ENCODE measurements at regions not wholly inside any gene's neighbourhood (a gene's known extent, or its start where the extent isn't known, plus 50 kb on each side); places are given as distances from the start of the nearest gene placed in this dataset.

DNA sequence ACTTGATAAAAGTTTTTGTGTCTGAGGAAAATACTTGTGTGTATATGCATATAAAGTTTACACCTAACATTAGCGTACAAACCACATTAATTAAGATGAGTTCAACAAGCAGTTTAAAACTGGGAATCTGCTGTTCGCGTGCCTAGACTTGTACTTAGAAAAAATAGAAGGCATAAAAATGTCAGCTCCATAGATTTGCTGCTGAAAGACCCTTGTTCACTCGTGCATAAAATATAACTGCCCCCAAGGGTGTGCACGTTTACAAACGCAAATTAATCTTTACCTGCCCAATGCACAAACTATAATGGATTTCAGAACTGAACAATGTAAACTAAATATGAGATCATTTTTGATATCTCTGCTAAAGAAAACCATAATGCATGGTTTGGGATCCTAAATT lies 392.3 kb upstream of the ADGRL2 start:
- H3K27ac ChIP-seq (ENCODE audit: low read length): no peak overlapping the region
- no peak for DNase-seq (ENCODE audit: low read depth, low spot score)
- CTCF ChIA-PET: no interaction called here
- H3K36me3 ChIP-seq (ENCODE audit: control insufficient read depth, insufficient read depth, low read length): no peaks in the 10 kb centered on the region
- no peaks in the 10 kb centered on the region for H3K27me3 ChIP-seq (ENCODE audit: control insufficient read depth, insufficient read depth, low read length)
- in situ Hi-C loops (cut with HindIII; ENCODE audit: low pct_unique_long_range_greater_than_20kb, low sequenced_read_pairs): no loop called here
- intact Hi-C loops (cut with micrococcal nuclease; ENCODE audit: unreplicated experiment): no loop called here
- POLR2A ChIA-PET: no interaction called here
- H3K9me3 ChIP-seq (ENCODE audit: control insufficient read depth, insufficient read depth, low read depth, low read length): no peaks in the 10 kb centered on the region
- H3K4me3 ChIP-seq (ENCODE audit: low read depth in 2 of 2, low read length in 2 of 2): no peak overlapping the region
- no peaks in the 10 kb centered on the region for H3K4me1 ChIP-seq (ENCODE audit: control insufficient read depth, insufficient read depth, low read length)
- BruUV-seq (replicated peaks): no TSS peak
- TF ChIP-seq, protein P1, sequence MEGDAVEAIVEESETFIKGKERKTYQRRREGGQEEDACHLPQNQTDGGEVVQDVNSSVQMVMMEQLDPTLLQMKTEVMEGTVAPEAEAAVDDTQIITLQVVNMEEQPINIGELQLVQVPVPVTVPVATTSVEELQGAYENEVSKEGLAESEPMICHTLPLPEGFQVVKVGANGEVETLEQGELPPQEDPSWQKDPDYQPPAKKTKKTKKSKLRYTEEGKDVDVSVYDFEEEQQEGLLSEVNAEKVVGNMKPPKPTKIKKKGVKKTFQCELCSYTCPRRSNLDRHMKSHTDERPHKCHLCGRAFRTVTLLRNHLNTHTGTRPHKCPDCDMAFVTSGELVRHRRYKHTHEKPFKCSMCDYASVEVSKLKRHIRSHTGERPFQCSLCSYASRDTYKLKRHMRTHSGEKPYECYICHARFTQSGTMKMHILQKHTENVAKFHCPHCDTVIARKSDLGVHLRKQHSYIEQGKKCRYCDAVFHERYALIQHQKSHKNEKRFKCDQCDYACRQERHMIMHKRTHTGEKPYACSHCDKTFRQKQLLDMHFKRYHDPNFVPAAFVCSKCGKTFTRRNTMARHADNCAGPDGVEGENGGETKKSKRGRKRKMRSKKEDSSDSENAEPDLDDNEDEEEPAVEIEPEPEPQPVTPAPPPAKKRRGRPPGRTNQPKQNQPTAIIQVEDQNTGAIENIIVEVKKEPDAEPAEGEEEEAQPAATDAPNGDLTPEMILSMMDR (IDR thresholded peaks at IDR 0.05): no peak
- TF ChIP-seq POLR2AphosphoS5 (IDR thresholded peaks at IDR 0.05; ENCODE audit: low read depth, low read length) (no peak), SIN3A (IDR thresholded peaks at IDR 0.05; ENCODE audit: borderline replicate concordance, insufficient read depth, low read depth, low read length) (no peak), TCF7L2 (IDR thresholded peaks at IDR 0.05; ENCODE audit: low read depth, low read length) (no peak)
- TF ChIP-seq, protein P2, sequence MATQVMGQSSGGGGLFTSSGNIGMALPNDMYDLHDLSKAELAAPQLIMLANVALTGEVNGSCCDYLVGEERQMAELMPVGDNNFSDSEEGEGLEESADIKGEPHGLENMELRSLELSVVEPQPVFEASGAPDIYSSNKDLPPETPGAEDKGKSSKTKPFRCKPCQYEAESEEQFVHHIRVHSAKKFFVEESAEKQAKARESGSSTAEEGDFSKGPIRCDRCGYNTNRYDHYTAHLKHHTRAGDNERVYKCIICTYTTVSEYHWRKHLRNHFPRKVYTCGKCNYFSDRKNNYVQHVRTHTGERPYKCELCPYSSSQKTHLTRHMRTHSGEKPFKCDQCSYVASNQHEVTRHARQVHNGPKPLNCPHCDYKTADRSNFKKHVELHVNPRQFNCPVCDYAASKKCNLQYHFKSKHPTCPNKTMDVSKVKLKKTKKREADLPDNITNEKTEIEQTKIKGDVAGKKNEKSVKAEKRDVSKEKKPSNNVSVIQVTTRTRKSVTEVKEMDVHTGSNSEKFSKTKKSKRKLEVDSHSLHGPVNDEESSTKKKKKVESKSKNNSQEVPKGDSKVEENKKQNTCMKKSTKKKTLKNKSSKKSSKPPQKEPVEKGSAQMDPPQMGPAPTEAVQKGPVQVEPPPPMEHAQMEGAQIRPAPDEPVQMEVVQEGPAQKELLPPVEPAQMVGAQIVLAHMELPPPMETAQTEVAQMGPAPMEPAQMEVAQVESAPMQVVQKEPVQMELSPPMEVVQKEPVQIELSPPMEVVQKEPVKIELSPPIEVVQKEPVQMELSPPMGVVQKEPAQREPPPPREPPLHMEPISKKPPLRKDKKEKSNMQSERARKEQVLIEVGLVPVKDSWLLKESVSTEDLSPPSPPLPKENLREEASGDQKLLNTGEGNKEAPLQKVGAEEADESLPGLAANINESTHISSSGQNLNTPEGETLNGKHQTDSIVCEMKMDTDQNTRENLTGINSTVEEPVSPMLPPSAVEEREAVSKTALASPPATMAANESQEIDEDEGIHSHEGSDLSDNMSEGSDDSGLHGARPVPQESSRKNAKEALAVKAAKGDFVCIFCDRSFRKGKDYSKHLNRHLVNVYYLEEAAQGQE (IDR thresholded peaks at IDR 0.05; ENCODE audit: insufficient read depth in 1 of 2, low read depth in 2 of 2, low read length in 1 of 2): no peak
- ATAC-seq: no peak

DNA sequence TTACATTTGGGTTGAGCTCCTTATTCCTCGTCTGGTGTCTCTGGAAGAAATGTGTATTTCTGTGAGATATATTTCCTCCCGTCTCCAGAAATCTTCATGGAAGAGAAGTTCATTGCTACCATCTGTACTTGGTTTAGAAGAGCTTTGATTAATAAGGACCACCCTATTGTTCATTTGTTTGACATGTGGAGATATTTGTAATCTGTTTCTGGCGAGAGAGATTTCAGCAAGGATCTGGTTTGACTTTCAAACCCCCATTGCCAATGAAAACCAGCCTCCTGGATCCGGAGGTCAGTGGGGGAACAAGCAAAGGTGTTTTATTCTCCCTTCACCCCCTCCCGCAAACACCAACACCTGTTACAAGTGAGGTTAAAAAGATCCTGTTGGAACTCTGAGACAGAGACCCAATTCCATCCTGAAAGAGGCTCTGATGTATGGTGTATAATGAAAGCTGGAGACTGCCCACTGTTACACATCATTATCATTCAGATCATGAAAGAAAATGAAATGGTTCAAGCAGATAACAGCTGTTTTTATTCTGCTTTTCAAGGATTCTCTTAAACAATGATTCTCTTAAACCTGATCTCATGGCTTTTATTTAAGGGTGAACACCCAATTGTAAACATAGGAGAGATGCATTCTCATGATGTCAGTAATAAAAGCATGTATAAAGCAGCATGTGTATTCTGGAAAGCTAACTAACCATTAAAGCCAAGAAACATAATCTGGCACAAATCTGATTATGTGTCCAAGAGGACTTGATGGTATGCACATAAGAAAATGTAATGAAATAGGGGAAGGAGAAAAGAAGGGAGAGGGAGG lies 393.5 kb upstream of the ADGRL2 start:
- intact Hi-C loops (cut with micrococcal nuclease; ENCODE audit: unreplicated experiment) (no loop called here), in situ Hi-C loops (cut with HindIII; ENCODE audit: low pct_unique_long_range_greater_than_20kb, low sequenced_read_pairs) (no loop called here)
- no peak for ATAC-seq
- TF ChIP-seq, protein P1 (IDR thresholded peaks at IDR 0.05): no peak
- TF ChIP-seq, protein P2 (IDR thresholded peaks at IDR 0.05; ENCODE audit: insufficient read depth in 1 of 2, low read depth in 2 of 2, low read length in 1 of 2): no peak
- TF ChIP-seq TCF7L2 (IDR thresholded peaks at IDR 0.05; ENCODE audit: low read depth, low read length): no peak
- TF ChIP-seq POLR2AphosphoS5 (IDR thresholded peaks at IDR 0.05; ENCODE audit: low read depth, low read length): no peak
- no peak for TF ChIP-seq SIN3A (IDR thresholded peaks at IDR 0.05; ENCODE audit: borderline replicate concordance, insufficient read depth, low read depth, low read length)
- Histone ChIP-seq H3K27ac (ENCODE audit: low read length) (no peak overlapping the region), H3K36me3 (ENCODE audit: control insufficient read depth, insufficient read depth, low read length) (no peaks in the 10 kb centered on the region), H3K4me1 (ENCODE audit: control insufficient read depth, insufficient read depth, low read length) (no peaks in the 10 kb centered on the region), H3K9me3 (ENCODE audit: control insufficient read depth, insufficient read depth, low read depth, low read length) (no peaks in the 10 kb centered on the region), H3K4me3 (ENCODE audit: low read depth in 2 of 2, low read length in 2 of 2) (no peak overlapping the region), H3K27me3 (ENCODE audit: control insufficient read depth, insufficient read depth, low read length) (no peaks in the 10 kb centered on the region)
- POLR2A ChIA-PET: no interaction called here
- CTCF ChIA-PET: no interaction called here
- no peak for DNase-seq (ENCODE audit: low read depth, low spot score)
- BruUV-seq (replicated peaks): no TSS peak

All from Panc1 (cell line).